Stimulated activated CD4-positive, alpha-beta T cell treated with anti-CD3 and anti-CD28 coated beads, TNF-alpha, amount 100 ng/mL, for 4 hours (primary cell): ENCODE measurements at regions not wholly inside any gene's neighbourhood (a gene's known extent, or its start where the extent isn't known, plus 50 kb on each side); places are given as distances from the start of the nearest gene placed in this dataset.
"Not testable (repeated sequence)": the region's sequence is repeated elsewhere in the genome, so short reads cannot be mapped to it uniquely, and the experiment has no call there.

ENCODE experiments used
- DNase-seq, 3 experiments: peaks; one replicate each; pipeline ENCODE4 v3.0.0-alpha.2; 2020; ENCODE audit warnings: low read depth in 3 of 3

- DNase-seq, result no peak
Measured at GRCh38 chr1:184183919-184184318, 132.4 kb downstream of the TSEN15 start.

GRCh38 chr1:184184614-184185013 lies 133.1 kb downstream of the TSEN15 start:
- DNase-seq, result not testable (repeated sequence)

GRCh38 chr1:184185347-184185746 lies 133.8 kb downstream of the TSEN15 start:
- DNase-seq, result no peak

- DNase-seq, result no peak
Measured at GRCh38 chr1:184186167-184186566, 134.6 kb downstream of the TSEN15 start.

GRCh38 chr1:184187097-184187496 lies 135.6 kb downstream of the TSEN15 start:
- no peak for DNase-seq

GRCh38 chr1:184188037-184188436 lies 136.5 kb downstream of the TSEN15 start:
- DNase-seq, result no peak

- DNase-seq, result no peak
Measured at GRCh38 chr1:184189361-184189760, 137.8 kb downstream of the TSEN15 start.

- DNase-seq, result no peak
Measured at GRCh38 chr1:184190616-184191015, 139.1 kb downstream of the TSEN15 start.

GRCh38 chr1:184191181-184191621 lies 139.7 kb downstream of the TSEN15 start:
- DNase-seq, result no peak

GRCh38 chr1:184192796-184193195 lies 141.3 kb downstream of the TSEN15 start:
- DNase-seq, result no peak

- DNase-seq, result no peak
Measured at GRCh38 chr1:184193451-184193850, 141.9 kb downstream of the TSEN15 start.

GRCh38 chr1:184194236-184194635 lies 142.7 kb downstream of the TSEN15 start:
- DNase-seq, result no peak

GRCh38 chr1:184195722-184196121 lies 144.2 kb downstream of the TSEN15 start:
- not testable (repeated sequence) for DNase-seq

- no peak for DNase-seq
Measured at GRCh38 chr1:184197831-184198230, 146.3 kb downstream of the TSEN15 start.

GRCh38 chr1:184199036-184199435 lies 147.5 kb downstream of the TSEN15 start:
- DNase-seq, result no peak

- DNase-seq, result no peak
Measured at GRCh38 chr1:184199438-184200085, 148.0 kb downstream of the TSEN15 start.

GRCh38 chr1:184208622-184209021 lies 157.1 kb downstream of the TSEN15 start:
- no peak for DNase-seq

- no peak for DNase-seq
Measured at GRCh38 chr1:184210031-184210430, 158.5 kb downstream of the TSEN15 start.

- DNase-seq, result no peak
Measured at GRCh38 chr1:184210862-184211261, 159.3 kb downstream of the TSEN15 start.

- DNase-seq, result no peak
Measured at GRCh38 chr1:184212649-184213314, 161.3 kb downstream of the TSEN15 start.

- no peak for DNase-seq
Measured at GRCh38 chr1:184214128-184214527, 162.6 kb downstream of the TSEN15 start.

- DNase-seq, result no peak
Measured at GRCh38 chr1:184215274-184215925, 163.9 kb downstream of the TSEN15 start.
